T-helper 17 cell (primary cell): ENCODE measurements at regions not wholly inside any gene's neighbourhood (a gene's known extent, or its start where the extent isn't known, plus 50 kb on each side); places are given as distances from the start of the nearest gene placed in this dataset.

Experiments
- ATAC-seq: fragments of 150-1000 bp; cut with Tn5 transposase; 2 replicates; pipeline ENCODE4 v1.10.0; 2021; ENCODE audit warnings: mild to moderate bottlenecking, moderate library complexity
- DNase-seq, 3 donors: peaks; one replicate each; pipeline versions ENCODE4 v3.0.0 to v3.0.0-alpha.2; 2020 to 2021
- H3K9me3 ChIP-seq: one replicate; pipeline ENCODE4 v1.7.0; 2013; ENCODE audit warnings: low read length, mild to moderate bottlenecking; ENCODE audit not compliant: control insufficient read depth, poor library complexity, severe bottlenecking
- H3K27ac Mint-ChIP-seq: one replicate; pipeline ENCODE4 v1.8.0; 2022; ENCODE audit warnings: mild to moderate bottlenecking, moderate library complexity, mixed read lengths
- H3K27me3 Mint-ChIP-seq: one replicate; pipeline ENCODE4 v1.8.0; 2022; ENCODE audit warnings: mixed read lengths
- H3K36me3 Mint-ChIP-seq: one replicate; pipeline ENCODE4 v1.8.0; 2022; ENCODE audit warnings: low read depth, mixed read lengths
- H3K4me1 Mint-ChIP-seq: one replicate; pipeline ENCODE4 v1.8.0; 2022; ENCODE audit warnings: mild to moderate bottlenecking, mixed read lengths
- H3K4me3 Mint-ChIP-seq: one replicate; pipeline ENCODE4 v1.8.0; 2022; ENCODE audit warnings: mild to moderate bottlenecking, moderate library complexity, mixed read lengths

DNA sequence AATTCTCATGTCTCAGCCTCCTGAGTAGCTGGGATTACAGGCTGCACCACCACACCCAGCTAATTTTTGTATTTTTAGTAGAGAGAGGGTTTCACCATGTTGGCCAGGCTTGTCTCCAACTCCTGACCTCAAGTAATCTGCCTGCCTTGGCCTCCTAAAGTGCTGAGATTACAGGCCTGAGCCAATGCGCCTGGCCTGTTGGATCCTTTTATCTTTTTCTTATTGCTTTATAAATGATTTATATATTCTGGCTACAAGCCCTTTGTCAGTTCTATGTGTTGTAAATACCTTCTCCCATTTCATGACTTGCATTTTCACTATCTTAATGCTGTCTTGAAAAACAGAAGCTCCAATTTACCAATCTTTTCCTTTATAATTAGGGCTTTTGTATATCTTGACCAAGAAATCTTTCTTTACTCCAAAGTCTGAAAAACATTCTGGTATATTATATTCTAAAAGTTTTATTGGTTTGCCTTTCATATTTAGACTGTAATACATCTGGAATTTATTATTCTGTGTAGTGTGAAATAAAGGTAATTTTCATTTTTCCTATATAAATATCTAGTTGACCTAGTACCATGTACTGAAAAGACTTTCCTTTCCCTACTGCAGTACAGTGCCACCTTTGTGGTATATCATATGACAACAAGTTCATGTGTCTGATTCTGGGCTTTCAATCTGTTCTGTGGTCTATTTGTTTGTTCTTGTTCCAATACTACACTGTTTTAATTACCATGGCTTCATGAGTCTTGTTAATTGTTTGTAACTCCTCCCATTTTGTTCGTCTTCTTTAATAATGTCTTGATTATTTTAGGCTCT is 52.9 kb upstream of the RNU6-1 start:
- no peak for ATAC-seq
- no peak for DNase-seq

DNA sequence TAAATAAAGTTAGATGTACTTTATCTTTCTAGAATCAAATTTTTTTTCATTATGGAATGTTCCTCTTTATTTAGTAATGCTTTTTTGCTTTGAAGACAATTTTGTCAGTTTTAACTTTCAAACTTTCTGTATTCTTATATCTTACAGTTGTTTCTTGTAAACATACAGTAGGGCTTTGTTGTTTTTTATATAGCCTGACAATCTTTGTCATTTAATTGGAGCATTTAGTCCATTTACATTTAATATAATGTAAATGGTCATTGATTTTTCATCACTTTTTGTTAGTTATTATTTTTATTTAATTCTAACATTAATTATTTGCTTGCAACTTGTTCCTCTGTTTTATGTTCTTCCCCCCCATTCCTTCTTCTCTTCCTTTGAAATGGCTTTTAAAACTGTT is 55.4 kb upstream of the RNU6-1 start:
- H3K4me1 Mint-ChIP-seq = no peaks in the 10 kb centered on the region
- H3K27ac Mint-ChIP-seq = no peak overlapping the region
- H3K36me3 Mint-ChIP-seq = no peaks in the 10 kb centered on the region
- DNase-seq = no peak
- H3K27me3 Mint-ChIP-seq = no peaks in the 10 kb centered on the region
- no peaks in the 10 kb centered on the region for H3K9me3 ChIP-seq
- no peak overlapping the region for H3K4me3 Mint-ChIP-seq
- no peak for ATAC-seq

More for the DNA sequence above, 52.9 kb upstream of the RNU6-1 start:
- Mint-ChIP-seq H3K27ac (no peak overlapping the region), H3K36me3 (no peaks in the 10 kb centered on the region), H3K4me3 (no peak overlapping the region), H3K27me3 (peaks cover 4% of the 10 kb centered on the region), H3K4me1 (no peaks in the 10 kb centered on the region)
- no peaks in the 10 kb centered on the region for H3K9me3 ChIP-seq

DNA sequence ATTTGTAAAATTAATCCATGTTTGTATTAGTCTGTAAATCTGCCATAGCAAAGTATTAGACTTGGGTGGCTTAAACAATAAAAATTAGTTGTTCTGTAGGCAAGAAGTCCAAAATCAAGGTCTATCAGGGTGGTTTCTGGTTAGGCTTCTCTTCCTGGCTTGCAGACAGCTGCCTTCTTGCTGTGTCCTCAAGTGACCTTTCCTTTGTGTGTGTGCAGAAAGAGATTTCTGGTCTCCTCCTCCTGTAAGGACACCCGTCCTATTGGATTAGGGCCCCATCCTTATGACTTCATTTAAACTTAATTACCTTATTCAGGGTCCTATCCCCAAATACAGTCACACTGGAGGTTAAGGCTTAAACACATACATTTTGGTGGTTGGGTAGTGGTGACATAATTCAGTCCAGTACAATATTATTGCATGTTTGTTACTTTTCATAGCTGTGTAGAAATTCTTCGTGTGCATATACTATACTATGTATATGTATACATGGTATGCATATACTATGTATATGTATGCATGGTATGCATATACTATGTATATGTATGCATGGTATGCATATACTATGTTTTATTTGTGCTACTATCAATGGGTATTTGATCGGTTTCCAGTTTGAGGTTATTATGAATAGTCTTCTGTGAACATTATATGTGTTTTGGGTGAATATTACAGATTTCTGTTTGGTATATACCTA is 57.9 kb upstream of the RNU6-1 start:
- H3K27ac Mint-ChIP-seq = no peak overlapping the region
- H3K4me1 Mint-ChIP-seq = no peaks in the 10 kb centered on the region
- H3K4me3 Mint-ChIP-seq = no peak overlapping the region
- peaks cover 3% of the 10 kb centered on the region for H3K27me3 Mint-ChIP-seq
- no peak for ATAC-seq
- DNase-seq = no peak
- H3K36me3 Mint-ChIP-seq = no peaks in the 10 kb centered on the region
- H3K9me3 ChIP-seq = no peaks in the 10 kb centered on the region

DNA sequence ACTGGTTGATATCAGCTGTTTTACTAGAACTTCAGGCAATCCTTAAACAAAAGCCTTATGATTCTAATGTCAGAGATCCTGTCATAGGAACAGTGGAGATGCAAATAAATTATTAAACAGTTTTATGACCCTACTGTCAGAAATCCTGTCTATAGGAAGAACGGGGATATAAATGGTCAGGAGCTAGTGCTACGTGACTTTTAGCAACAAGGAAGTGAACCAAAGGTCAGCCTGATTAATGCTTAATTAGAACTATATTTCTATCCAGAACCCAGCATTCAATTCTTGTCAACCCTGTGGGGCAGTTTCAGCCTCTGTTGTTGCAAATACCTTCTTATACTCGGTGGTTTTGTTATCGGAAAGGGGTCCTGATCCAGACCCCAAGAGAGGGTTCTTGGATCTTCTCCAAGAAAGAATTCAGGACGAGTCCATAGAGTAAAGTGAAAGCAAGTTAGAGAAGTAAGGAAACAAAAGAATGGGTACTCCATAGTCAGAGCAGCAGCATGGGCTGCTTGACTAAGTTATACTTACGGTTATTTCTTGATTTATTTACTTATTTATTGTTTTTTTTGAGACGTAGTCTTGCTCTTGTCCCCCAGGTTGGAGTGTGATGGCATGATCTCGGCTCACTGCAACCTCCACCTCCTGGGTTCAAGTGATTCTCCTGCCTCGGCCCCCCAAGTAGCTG is 59.9 kb upstream of the RNU6-1 start:
- H3K27me3 Mint-ChIP-seq = peaks cover 13% of the 10 kb centered on the region
- ATAC-seq (no peak), DNase-seq (no peak)
- no peaks in the 10 kb centered on the region for H3K36me3 Mint-ChIP-seq
- H3K4me1 Mint-ChIP-seq = no peaks in the 10 kb centered on the region
- H3K27ac Mint-ChIP-seq = no peak overlapping the region
- no peaks in the 10 kb centered on the region for H3K9me3 ChIP-seq
- H3K4me3 Mint-ChIP-seq = no peak overlapping the region

DNA sequence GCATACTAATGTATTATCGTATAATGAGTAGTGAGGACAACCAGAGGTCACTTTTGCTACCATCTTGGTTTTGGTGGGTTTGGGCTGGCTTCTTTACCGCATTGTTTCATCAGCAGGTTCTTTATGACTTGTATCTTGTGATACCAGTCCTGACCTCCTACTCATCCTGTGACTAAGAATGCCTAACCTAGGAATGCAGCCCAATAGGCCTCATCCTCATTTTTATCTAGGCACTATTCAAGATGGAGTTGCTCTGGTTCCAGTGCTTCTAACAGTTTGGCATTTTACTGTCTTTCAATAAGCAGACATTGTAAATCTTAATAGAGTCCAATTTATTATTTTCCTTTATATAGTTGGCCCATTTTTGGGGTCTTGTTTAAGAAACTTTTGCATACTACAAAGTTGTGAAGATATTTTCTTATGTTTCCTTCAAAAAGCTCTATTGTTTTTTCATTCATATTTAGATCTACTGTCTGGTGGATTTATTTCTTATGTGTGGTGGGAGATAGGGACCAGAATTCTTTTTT is 60.8 kb upstream of the RNU6-1 start:
- no peak overlapping the region for H3K27ac Mint-ChIP-seq
- H3K27me3 Mint-ChIP-seq = peaks cover 16% of the 10 kb centered on the region
- no peaks in the 10 kb centered on the region for H3K9me3 ChIP-seq
- ATAC-seq = no peak
- H3K36me3 Mint-ChIP-seq = peaks cover under 1% of the 10 kb centered on the region
- DNase-seq = no peak
- no peaks in the 10 kb centered on the region for H3K4me1 Mint-ChIP-seq
- H3K4me3 Mint-ChIP-seq = no peak overlapping the region

DNA sequence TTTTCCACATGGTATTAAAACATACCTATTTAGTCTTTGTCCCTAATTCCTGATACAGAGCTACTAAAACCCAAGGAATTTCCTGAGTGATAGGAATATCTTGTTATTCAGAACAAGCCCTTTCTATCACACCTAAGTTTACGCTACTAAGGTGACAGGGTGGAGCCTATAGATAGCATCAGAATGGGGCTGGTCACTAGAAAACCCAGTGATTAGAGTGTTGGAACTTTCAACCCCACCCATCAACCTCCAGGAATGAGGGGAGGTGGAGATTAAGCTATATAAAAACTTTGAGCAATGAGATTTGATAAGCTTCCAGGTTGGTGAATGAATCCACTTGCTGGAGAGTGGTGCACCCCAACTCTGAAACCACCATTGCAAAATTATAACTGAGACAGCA is 62.1 kb upstream of the RNU6-1 start:
- ATAC-seq = no peak
- H3K27me3 Mint-ChIP-seq = peaks cover 24% of the 10 kb centered on the region

DNA sequence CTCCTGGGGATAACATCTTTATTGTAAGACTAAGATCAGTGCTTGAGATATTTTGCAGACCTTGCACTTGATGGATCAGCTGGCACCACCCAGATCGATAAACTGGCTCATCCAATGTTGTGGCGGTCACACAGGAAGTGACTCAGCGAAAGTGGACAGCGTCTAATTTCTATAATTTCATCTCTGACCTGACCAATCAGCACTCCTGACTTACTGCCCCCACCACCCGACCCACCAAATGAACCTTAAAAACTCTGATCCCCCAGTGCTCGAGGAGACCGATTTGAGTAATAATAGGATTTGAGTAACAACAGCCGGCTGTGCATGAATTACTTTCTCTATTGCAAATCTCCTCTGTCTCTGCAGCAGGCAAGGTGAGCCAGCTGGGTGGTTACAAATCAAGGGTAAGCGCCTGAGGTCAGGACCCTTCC is 62.7 kb upstream of the RNU6-1 start:
- Mint-ChIP-seq H3K4me1 (no peaks in the 10 kb centered on the region), H3K27me3 (peaks cover 28% of the 10 kb centered on the region), H3K4me3 (no peak overlapping the region), H3K36me3 (peaks cover 3% of the 10 kb centered on the region), H3K27ac (no peak overlapping the region)
- DNase-seq (no peak), ATAC-seq (no peak)
- H3K9me3 ChIP-seq = no peaks in the 10 kb centered on the region

More for the DNA sequence above, 62.1 kb upstream of the RNU6-1 start:
- DNase-seq = no peak
- H3K9me3 ChIP-seq = no peaks in the 10 kb centered on the region
- H3K27ac Mint-ChIP-seq = no peak overlapping the region
- H3K4me1 Mint-ChIP-seq = no peaks in the 10 kb centered on the region
- H3K36me3 Mint-ChIP-seq = peaks cover 3% of the 10 kb centered on the region
- no peak overlapping the region for H3K4me3 Mint-ChIP-seq

DNA sequence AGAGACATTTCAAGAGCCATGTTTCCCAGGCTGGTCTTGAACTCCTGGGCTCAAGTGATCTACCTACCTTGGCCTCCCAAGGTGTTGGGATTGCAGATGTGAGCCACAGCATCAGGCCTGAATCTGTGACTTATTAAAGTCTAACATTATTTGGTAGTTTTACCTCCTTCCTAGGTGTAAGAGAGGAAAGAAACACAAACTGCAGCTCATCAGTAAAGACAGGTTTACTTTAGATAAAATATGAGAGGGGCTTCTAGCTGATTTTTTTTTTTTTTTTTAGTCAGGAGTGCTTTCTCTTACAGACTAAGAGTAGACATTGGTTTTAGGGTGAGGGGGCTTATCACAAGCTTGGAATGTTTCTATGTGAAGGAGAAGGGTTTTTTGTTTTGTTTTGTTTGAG is 63.9 kb upstream of the RNU6-1 start:
- Mint-ChIP-seq H3K36me3 (peaks cover 3% of the 10 kb centered on the region), H3K27me3 (peaks cover 28% of the 10 kb centered on the region), H3K27ac (no peak overlapping the region), H3K4me3 (no peak overlapping the region), H3K4me1 (no peaks in the 10 kb centered on the region)
- ATAC-seq (no peak), DNase-seq (no peak)
- no peaks in the 10 kb centered on the region for H3K9me3 ChIP-seq

DNA sequence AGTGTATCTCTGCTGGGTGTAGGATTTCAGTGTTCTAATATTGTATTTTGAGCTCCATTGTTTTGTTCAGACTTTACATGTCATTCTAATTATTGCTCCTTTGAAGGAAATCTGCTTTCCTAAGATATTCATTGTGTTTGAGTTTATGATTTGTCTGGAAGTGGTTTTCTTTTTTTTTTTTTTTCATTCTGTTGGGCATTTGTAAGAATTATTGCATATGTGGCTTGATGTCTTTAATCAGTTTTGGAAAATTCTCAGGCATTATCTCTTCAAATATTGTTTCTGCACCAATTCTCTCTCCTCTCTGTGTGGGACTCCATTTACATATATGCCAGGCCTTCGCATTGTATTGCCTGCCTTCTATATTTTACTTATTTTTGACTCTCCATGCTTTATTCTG is 65.8 kb upstream of the RNU6-1 start:
- Mint-ChIP-seq H3K36me3 (peaks cover 3% of the 10 kb centered on the region), H3K27ac (no peak overlapping the region), H3K27me3 (peaks cover 28% of the 10 kb centered on the region), H3K4me3 (no peak overlapping the region), H3K4me1 (no peaks in the 10 kb centered on the region)
- no peak for ATAC-seq
- no peak for DNase-seq
- H3K9me3 ChIP-seq = no peaks in the 10 kb centered on the region

DNA sequence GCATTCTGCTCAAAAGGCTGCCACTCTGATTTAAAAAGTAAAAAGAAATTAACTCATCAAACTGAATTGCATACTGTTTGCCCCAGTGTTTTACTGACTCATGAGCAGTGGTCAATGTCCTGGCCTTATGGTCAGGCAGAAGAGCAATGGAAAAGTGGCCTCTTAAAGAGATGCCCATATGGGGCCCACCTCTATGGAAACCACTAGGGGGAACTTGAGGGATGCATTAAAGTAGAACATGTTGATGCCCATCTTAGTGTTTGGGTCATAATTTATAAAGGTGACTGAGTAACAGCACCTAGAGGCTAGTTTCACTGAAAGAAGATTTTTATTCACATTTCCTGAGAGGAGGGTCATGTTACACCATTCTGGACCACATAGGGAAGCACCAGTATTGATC is 66.5 kb upstream of the RNU6-1 start:
- Mint-ChIP-seq H3K36me3 (peaks cover 3% of the 10 kb centered on the region), H3K4me3 (no peak overlapping the region), H3K27ac (no peak overlapping the region), H3K27me3 (peaks cover 28% of the 10 kb centered on the region), H3K4me1 (no peaks in the 10 kb centered on the region)
- DNase-seq = no peak
- H3K9me3 ChIP-seq = no peaks in the 10 kb centered on the region
- ATAC-seq = no peak

DNA sequence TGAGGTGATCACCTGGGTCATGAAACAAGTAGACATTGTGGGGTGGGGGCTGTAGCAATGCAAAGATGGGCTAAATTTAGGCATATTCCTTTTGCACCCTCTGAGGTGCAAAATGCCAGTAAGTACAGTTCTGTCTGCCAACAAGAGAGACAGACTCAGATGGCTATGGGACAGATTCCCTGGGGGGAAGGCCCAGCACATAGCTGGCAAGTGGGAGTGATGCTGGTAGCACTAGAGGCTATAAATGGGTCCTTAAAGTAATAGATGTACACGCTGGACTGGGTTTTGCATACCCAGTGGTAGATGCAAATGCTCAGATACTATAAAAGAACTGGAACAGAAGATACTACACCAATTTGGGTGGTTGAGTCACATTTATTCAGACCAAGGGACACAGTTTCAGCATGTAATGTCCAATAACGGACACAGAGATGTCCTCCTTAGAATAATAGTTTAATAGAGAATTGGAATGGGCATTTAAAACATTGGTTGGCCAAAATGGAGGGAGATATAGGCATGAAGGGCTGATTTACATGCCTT is 67.4 kb upstream of the RNU6-1 start:
- no peaks in the 10 kb centered on the region for H3K9me3 ChIP-seq
- Mint-ChIP-seq H3K27me3 (peaks cover 28% of the 10 kb centered on the region), H3K27ac (no peak overlapping the region), H3K4me3 (no peak overlapping the region), H3K4me1 (no peaks in the 10 kb centered on the region), H3K36me3 (peaks cover 5% of the 10 kb centered on the region)
- ATAC-seq = no peak
- no peak for DNase-seq

DNA sequence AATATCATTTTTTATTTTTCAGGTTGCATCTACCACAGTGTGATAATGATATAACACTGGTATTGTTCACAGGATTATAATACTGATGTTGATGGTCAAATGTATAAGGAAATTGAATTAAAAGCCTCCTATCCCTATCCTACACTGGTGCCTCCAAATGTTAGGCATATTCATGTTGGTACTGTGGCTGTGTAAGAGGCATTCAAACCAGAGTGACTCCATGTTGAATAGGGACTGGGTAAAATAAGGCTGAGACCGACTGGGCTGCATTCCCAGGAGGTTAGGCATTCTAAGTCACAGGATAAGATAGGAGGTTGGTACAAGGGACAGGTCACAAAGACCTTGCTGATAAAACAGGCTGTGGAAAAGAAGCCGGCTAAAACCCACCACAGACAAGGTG is 68.9 kb upstream of the RNU6-1 start:
- Mint-ChIP-seq H3K36me3 (peaks cover 5% of the 10 kb centered on the region), H3K27me3 (peaks cover 19% of the 10 kb centered on the region), H3K4me3 (no peak overlapping the region), H3K27ac (no peak overlapping the region), H3K4me1 (no peaks in the 10 kb centered on the region)
- ATAC-seq (no peak), DNase-seq (no peak)
- H3K9me3 ChIP-seq = no peaks in the 10 kb centered on the region

DNA sequence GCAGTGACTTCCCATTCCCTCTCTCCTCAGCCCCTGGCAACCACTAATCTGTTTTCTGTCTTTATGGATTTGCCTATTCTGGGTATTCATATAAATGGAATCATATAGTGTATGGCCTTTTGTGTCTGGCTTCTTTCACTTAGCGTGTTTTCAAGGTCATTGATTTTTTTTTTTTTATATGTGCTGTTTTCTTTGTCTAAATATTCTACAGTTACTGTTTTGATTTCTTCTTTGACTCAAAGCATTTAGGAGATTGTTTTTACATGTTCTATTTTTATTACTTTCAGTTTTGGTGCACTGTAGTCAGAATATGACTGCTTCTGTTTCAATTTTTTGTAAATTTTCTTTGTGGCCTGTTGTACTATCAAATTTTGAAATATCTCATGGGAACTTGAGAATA is 71.9 kb upstream of the RNU6-1 start:
- H3K4me1 Mint-ChIP-seq = no peaks in the 10 kb centered on the region
- no peak overlapping the region for H3K27ac Mint-ChIP-seq
- DNase-seq (no peak), ATAC-seq (no peak)
- H3K27me3 Mint-ChIP-seq = peaks cover 19% of the 10 kb centered on the region
- no peaks in the 10 kb centered on the region for H3K9me3 ChIP-seq
- H3K36me3 Mint-ChIP-seq = peaks cover 3% of the 10 kb centered on the region
- H3K4me3 Mint-ChIP-seq = no peak overlapping the region
